MM.1S (cell line): ENCODE measurements at regions not wholly inside any gene's neighbourhood (a gene's known extent, or its start where the extent isn't known, plus 50 kb on each side); places are given as distances from the start of the nearest gene placed in this dataset.

Source experiments
- EZH2phosphoT487 ChIP-seq: fragments of 300-600 bp; sonication (generic); IDR thresholded peaks from 2 replicates; pipeline ENCODE4 v1.6.1; 2018; ENCODE audit warnings: antibody characterized with exemption, low read length
- TF ChIP-seq, protein P1 (sequence below): fragments of 300-600 bp; sonication (generic); IDR thresholded peaks from 2 replicates; pipeline ENCODE4 v1.5.1; 2016; ENCODE audit warnings: antibody characterized with exemption, low read length, mixed read lengths

DNA sequence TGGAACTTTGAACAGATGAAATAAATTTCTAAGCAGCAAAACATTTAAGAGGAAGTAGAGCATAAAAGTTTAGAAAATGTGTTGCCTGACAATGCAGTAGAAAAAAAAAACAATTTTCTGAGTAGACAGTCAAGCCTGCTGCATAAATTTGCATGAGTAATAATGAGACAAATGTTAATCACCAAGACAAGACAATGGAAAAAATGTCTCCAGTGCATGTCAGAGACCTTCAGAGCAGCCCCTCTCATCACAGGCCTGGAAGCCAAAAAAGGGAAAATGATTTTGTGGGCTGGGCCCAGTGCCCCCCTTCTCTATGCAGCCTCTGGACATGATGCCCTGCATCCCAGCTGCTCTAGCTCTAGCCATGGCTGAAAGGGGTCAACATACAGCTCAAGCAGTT is 204.6 kb downstream of the COX18 start:
- TF ChIP-seq, protein P1, sequence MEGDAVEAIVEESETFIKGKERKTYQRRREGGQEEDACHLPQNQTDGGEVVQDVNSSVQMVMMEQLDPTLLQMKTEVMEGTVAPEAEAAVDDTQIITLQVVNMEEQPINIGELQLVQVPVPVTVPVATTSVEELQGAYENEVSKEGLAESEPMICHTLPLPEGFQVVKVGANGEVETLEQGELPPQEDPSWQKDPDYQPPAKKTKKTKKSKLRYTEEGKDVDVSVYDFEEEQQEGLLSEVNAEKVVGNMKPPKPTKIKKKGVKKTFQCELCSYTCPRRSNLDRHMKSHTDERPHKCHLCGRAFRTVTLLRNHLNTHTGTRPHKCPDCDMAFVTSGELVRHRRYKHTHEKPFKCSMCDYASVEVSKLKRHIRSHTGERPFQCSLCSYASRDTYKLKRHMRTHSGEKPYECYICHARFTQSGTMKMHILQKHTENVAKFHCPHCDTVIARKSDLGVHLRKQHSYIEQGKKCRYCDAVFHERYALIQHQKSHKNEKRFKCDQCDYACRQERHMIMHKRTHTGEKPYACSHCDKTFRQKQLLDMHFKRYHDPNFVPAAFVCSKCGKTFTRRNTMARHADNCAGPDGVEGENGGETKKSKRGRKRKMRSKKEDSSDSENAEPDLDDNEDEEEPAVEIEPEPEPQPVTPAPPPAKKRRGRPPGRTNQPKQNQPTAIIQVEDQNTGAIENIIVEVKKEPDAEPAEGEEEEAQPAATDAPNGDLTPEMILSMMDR = no peak
- no peak for TF ChIP-seq EZH2phosphoT487
